ENCODE measurements at regions not wholly inside any gene's neighbourhood (a gene's known extent, or its start where the extent isn't known, plus 50 kb on each side); places are given as distances from the start of the nearest gene placed in this dataset.

DNA sequence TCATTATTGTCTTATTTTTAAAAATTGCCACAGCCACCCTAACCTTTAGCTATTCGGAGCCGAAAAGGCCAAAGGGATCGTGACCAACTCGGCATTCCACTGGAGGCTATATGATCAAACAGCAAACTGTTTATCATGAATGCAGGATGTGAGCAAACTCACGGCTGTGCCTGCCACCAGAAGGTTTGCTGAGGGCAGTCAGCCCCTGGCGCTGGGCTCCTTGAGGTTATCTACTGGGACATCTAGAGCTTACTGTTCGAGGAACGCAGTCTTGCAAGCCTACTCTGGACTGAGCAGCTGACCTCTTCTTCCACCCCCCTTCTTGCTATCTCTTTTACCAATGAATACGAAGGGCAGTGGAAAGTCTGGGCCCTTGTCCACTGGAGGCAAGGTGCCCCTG lies 231.5 kb upstream of the TARS1 start:
- TF ChIP-seq CTCF (conservative IDR thresholded peaks at IDR 0.05; ENCODE audit: low read depth in 2 of 2): no peak
- no peak for TF ChIP-seq REST (IDR thresholded peaks at IDR 0.05; ENCODE audit: unreplicated experiment)
- TF ChIP-seq JUNB (IDR thresholded peaks at IDR 0.05; ENCODE audit: unreplicated experiment): no peak
- no peak for TF ChIP-seq EZH2phosphoT487 (IDR thresholded peaks at IDR 0.05; ENCODE audit: unreplicated experiment)
- no peak for TF ChIP-seq EZH2 (IDR thresholded peaks at IDR 0.05; ENCODE audit: low read depth, unreplicated experiment)
- TF ChIP-seq ETS1 (IDR thresholded peaks at IDR 0.05): no peak
- TF ChIP-seq CREB1 (CRISPR knock-in tag; IDR thresholded peaks at IDR 0.05; ENCODE audit: low read depth): no peak

Measured in GM23338 (cell line).